ENCODE measurements at regions not wholly inside any gene's neighbourhood (a gene's known extent, or its start where the extent isn't known, plus 50 kb on each side); places are given as distances from the start of the nearest gene placed in this dataset.

DNA sequence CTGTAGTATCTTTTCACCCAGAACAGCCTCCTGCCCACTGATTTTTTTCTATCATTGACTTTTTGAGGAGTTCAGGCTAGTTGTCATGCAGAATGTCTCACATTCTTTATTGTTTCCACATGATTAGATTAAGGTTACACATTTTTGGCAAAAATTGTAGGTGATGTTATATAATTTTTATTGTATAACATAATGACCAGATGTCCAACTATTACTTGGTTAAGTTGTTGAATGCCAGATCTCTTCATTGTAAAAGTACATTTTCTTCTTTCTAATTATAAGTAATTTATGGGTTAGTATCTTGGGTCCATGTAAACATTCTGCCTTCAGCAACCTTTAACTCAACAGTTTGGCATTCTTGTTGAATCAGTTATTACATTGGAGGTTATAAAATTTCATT lies 138.4 kb downstream of the POSTN start:
- TF ChIP-seq, protein P1, sequence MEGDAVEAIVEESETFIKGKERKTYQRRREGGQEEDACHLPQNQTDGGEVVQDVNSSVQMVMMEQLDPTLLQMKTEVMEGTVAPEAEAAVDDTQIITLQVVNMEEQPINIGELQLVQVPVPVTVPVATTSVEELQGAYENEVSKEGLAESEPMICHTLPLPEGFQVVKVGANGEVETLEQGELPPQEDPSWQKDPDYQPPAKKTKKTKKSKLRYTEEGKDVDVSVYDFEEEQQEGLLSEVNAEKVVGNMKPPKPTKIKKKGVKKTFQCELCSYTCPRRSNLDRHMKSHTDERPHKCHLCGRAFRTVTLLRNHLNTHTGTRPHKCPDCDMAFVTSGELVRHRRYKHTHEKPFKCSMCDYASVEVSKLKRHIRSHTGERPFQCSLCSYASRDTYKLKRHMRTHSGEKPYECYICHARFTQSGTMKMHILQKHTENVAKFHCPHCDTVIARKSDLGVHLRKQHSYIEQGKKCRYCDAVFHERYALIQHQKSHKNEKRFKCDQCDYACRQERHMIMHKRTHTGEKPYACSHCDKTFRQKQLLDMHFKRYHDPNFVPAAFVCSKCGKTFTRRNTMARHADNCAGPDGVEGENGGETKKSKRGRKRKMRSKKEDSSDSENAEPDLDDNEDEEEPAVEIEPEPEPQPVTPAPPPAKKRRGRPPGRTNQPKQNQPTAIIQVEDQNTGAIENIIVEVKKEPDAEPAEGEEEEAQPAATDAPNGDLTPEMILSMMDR (IDR thresholded peaks at IDR 0.05; ENCODE audit: low read depth, low read length, poor library complexity, severe bottlenecking) = no peak
- TF ChIP-seq EZH2phosphoT487 (IDR thresholded peaks at IDR 0.05; ENCODE audit: borderline replicate concordance, low read length) = no peak

All from DOHH2 (cell line).